ENCODE measurements at regions not wholly inside any gene's neighbourhood (a gene's known extent, or its start where the extent isn't known, plus 50 kb on each side); places are given as distances from the start of the nearest gene placed in this dataset.

GRCh38 chr5:159638954-159639559, 277.2 kb upstream of the ADRA1B start:
- TF ChIP-seq, protein P1, sequence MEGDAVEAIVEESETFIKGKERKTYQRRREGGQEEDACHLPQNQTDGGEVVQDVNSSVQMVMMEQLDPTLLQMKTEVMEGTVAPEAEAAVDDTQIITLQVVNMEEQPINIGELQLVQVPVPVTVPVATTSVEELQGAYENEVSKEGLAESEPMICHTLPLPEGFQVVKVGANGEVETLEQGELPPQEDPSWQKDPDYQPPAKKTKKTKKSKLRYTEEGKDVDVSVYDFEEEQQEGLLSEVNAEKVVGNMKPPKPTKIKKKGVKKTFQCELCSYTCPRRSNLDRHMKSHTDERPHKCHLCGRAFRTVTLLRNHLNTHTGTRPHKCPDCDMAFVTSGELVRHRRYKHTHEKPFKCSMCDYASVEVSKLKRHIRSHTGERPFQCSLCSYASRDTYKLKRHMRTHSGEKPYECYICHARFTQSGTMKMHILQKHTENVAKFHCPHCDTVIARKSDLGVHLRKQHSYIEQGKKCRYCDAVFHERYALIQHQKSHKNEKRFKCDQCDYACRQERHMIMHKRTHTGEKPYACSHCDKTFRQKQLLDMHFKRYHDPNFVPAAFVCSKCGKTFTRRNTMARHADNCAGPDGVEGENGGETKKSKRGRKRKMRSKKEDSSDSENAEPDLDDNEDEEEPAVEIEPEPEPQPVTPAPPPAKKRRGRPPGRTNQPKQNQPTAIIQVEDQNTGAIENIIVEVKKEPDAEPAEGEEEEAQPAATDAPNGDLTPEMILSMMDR (IDR thresholded peaks at IDR 0.05; ENCODE audit: borderline replicate concordance, extremely low read depth, low read length, poor library complexity, severe bottlenecking) = no peak
- no peak for TF ChIP-seq EZH2 (IDR thresholded peaks at IDR 0.05; ENCODE audit: borderline replicate concordance, low read depth, low read length, severe bottlenecking)
